ENCODE measurements at regions not wholly inside any gene's neighbourhood (a gene's known extent, or its start where the extent isn't known, plus 50 kb on each side); places are given as distances from the start of the nearest gene placed in this dataset.

GRCh38 chr4:89368861-89369260 lies 61.3 kb upstream of the GPRIN3 start:
- TF ChIP-seq, protein P1, sequence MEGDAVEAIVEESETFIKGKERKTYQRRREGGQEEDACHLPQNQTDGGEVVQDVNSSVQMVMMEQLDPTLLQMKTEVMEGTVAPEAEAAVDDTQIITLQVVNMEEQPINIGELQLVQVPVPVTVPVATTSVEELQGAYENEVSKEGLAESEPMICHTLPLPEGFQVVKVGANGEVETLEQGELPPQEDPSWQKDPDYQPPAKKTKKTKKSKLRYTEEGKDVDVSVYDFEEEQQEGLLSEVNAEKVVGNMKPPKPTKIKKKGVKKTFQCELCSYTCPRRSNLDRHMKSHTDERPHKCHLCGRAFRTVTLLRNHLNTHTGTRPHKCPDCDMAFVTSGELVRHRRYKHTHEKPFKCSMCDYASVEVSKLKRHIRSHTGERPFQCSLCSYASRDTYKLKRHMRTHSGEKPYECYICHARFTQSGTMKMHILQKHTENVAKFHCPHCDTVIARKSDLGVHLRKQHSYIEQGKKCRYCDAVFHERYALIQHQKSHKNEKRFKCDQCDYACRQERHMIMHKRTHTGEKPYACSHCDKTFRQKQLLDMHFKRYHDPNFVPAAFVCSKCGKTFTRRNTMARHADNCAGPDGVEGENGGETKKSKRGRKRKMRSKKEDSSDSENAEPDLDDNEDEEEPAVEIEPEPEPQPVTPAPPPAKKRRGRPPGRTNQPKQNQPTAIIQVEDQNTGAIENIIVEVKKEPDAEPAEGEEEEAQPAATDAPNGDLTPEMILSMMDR (IDR thresholded peaks at IDR 0.05; ENCODE audit: extremely low read depth in 1 of 2, insufficient read depth in 1 of 2, low read depth in 1 of 2, low read length in 2 of 2): no peak
- TF ChIP-seq MAX (IDR thresholded peaks at IDR 0.05; ENCODE audit: insufficient read depth, insufficient read length): no peak
- no peak for TF ChIP-seq POLR2AphosphoS5 (IDR thresholded peaks at IDR 0.05; ENCODE audit: insufficient read depth, low read depth, low read length)
- no peak for TF ChIP-seq GATA2 (IDR thresholded peaks at IDR 0.05; ENCODE audit: insufficient read depth, insufficient read length, low read depth, low read length)
- TF ChIP-seq EZH2 (IDR thresholded peaks at IDR 0.05; ENCODE audit: borderline replicate concordance, low read depth, low read length, severe bottlenecking): no peak
- no peak for TF ChIP-seq POLR2A (IDR thresholded peaks at IDR 0.05; ENCODE audit: low read depth, low read length)
- TF ChIP-seq MYC (IDR thresholded peaks at IDR 0.05; ENCODE audit: low read depth, low read length): no peak
- TF ChIP-seq FOS (IDR thresholded peaks at IDR 0.05; ENCODE audit: borderline replicate concordance, insufficient read depth, low read length): no peak
